ENCODE measurements at regions not wholly inside any gene's neighbourhood (a gene's known extent, or its start where the extent isn't known, plus 50 kb on each side); places are given as distances from the start of the nearest gene placed in this dataset.

GRCh38 chr7:122217125-122217524 lies 73.1 kb upstream of the AASS start (continued):
- TF ChIP-seq SKI (IDR thresholded peaks at IDR 0.05; ENCODE audit: partially characterized antibody), result peak; percentile 61
- no peak for TF ChIP-seq ZNF720 (CRISPR knock-in tag; IDR thresholded peaks at IDR 0.05)
- TF ChIP-seq ZNF329 (CRISPR knock-in tag; IDR thresholded peaks at IDR 0.05; ENCODE audit: low read depth), result no peak
- no peak for TF ChIP-seq MAFK (conservative IDR thresholded peaks at IDR 0.05 in 1 of 2, IDR thresholded peaks at IDR 0.05 in 1 of 2; ENCODE audit: low read length in 2 of 2)
- TF ChIP-seq ZNF160 (CRISPR knock-in tag; IDR thresholded peaks at IDR 0.05), result no peak
- 0 out of 2 replicates have a peak, but pooled peaks have one; percentile 20 for TF ChIP-seq RARA (CRISPR knock-in tag; IDR thresholded peaks at IDR 0.05)
- TF ChIP-seq DPF2 (CRISPR knock-in tag; IDR thresholded peaks at IDR 0.05; ENCODE audit: borderline replicate concordance, low read depth), result no peak
- no peak for TF ChIP-seq ATF2 (CRISPR knock-in tag; IDR thresholded peaks at IDR 0.05)
- TF ChIP-seq RORA (CRISPR knock-in tag; IDR thresholded peaks at IDR 0.05), result no peak
- TF ChIP-seq SIN3A (IDR thresholded peaks at IDR 0.05; ENCODE audit: borderline replicate concordance, low read depth, low read length), result no peak
- peak; percentile 64; the same call in 1 of the 2 replicates for TF ChIP-seq ZNF644 (CRISPR knock-in tag; IDR thresholded peaks at IDR 0.05; ENCODE audit: low read depth)
- TF ChIP-seq ZNF552 (CRISPR knock-in tag; IDR thresholded peaks at IDR 0.05; ENCODE audit: borderline replicate concordance), result no peak
- TF ChIP-seq ZNF207 (IDR thresholded peaks at IDR 0.05; ENCODE audit: borderline replicate concordance), result no peak
- TF ChIP-seq CSRNP2 (CRISPR knock-in tag; conservative IDR thresholded peaks at IDR 0.05; ENCODE audit: low read depth), result no peak
- peak; percentile 28; the same call in 1 of the 2 replicates for TF ChIP-seq PAXIP1 (CRISPR knock-in tag; conservative IDR thresholded peaks at IDR 0.05)
- TF ChIP-seq SIX4 (CRISPR knock-in tag; IDR thresholded peaks at IDR 0.05), result no peak
- peak; percentile 44; the same call in 1 of the 2 replicates for TF ChIP-seq FOXP4 (CRISPR knock-in tag; IDR thresholded peaks at IDR 0.05)
- TF ChIP-seq SIX1 (CRISPR knock-in tag; IDR thresholded peaks at IDR 0.05; ENCODE audit: borderline replicate concordance), result no peak
- no peak for TF ChIP-seq HOXA7 (CRISPR knock-in tag; IDR thresholded peaks at IDR 0.05)
- no peak for TF ChIP-seq SCMH1 (CRISPR knock-in tag; IDR thresholded peaks at IDR 0.05; ENCODE audit: borderline replicate concordance)
- TF ChIP-seq POLR2AphosphoS2 (IDR thresholded peaks at IDR 0.05; ENCODE audit: low read depth, low read length), result no peak
- no peak for TF ChIP-seq ZSCAN5A (CRISPR knock-in tag; IDR thresholded peaks at IDR 0.05; ENCODE audit: borderline replicate concordance)
